Body of pancreas (tissue), 4 donors: ENCODE measurements at regions not wholly inside any gene's neighbourhood (a gene's known extent, or its start where the extent isn't known, plus 50 kb on each side); places are given as distances from the start of the nearest gene placed in this dataset.

Experiments used
- POLR2A ChIP-seq, 3 donors: fragments of 450-650 bp; IDR thresholded peaks; one replicate each; pipeline ENCODE4 v1.6.1; 2016; ENCODE audit warnings: antibody characterized with exemption in 3 of 3, mild to moderate bottlenecking in 2 of 3
- TF ChIP-seq, protein P1 (sequence below), 7 experiments: fragments of 450-650 bp in 4 of 7; fragments of 200-600 bp in 3 of 7; sonication (generic) in 3 of 7; IDR thresholded peaks; one replicate each; pipeline ENCODE4 v1.5.1; 2016 to 2019; ENCODE audit warnings: antibody characterized with exemption in 7 of 7

DNA sequence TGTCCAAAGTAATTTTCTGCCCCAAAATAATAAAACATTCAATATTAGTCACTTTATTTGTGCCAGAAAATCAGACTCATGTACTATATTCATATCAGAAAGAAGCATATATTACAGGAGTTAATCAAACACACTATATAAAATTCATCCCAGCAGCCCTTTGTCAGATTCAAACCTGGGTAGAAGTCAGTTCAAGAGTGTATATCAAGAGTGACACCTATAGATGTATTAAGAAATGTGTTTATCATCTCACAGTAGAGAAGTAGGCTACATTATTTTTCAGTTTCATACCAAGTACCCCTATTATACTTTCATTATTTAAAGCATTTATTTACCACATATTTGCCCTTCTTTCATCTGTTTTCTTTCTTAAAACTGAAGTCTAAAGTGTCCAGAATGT, 193.2 kb upstream of the DDX18 start:
- TF ChIP-seq, protein P1, sequence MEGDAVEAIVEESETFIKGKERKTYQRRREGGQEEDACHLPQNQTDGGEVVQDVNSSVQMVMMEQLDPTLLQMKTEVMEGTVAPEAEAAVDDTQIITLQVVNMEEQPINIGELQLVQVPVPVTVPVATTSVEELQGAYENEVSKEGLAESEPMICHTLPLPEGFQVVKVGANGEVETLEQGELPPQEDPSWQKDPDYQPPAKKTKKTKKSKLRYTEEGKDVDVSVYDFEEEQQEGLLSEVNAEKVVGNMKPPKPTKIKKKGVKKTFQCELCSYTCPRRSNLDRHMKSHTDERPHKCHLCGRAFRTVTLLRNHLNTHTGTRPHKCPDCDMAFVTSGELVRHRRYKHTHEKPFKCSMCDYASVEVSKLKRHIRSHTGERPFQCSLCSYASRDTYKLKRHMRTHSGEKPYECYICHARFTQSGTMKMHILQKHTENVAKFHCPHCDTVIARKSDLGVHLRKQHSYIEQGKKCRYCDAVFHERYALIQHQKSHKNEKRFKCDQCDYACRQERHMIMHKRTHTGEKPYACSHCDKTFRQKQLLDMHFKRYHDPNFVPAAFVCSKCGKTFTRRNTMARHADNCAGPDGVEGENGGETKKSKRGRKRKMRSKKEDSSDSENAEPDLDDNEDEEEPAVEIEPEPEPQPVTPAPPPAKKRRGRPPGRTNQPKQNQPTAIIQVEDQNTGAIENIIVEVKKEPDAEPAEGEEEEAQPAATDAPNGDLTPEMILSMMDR (IDR thresholded peaks at IDR 0.05) = no peak
- TF ChIP-seq POLR2A (IDR thresholded peaks at IDR 0.05) = no peak
